Tibial artery (tissue), 4 donors: ENCODE measurements at regions not wholly inside any gene's neighbourhood (a gene's known extent, or its start where the extent isn't known, plus 50 kb on each side); places are given as distances from the start of the nearest gene placed in this dataset.
A peak's percentile ranks its signal among the peaks of the same experiment; 100 is the strongest.

Experiments
- DNase-seq, 2 donors: peaks; one replicate each; pipeline ENCODE4 v3.0.0-alpha.2; 2019
- H3K27ac ChIP-seq, 2 donors: fragments of 200-600 bp; sonication (generic) in 1 of 2; 1 replicate in 1 of 2; 2 replicates in 1 of 2; pipeline ENCODE4 v1.5.1; 2018 to 2019; ENCODE audit warnings: mild to moderate bottlenecking in 1 of 2
- H3K27me3 ChIP-seq, 2 donors: fragments of 200-600 bp; sonication (generic) in 1 of 2; one replicate each; pipeline versions ENCODE4 v1.5.1 to v1.6.0; 2016 to 2019
- H3K36me3 ChIP-seq, 3 donors: fragments of 200-600 bp; sonication (generic) in 2 of 3; one replicate each; pipeline ENCODE4 v1.5.1; 2016 to 2019; ENCODE audit warnings: mild to moderate bottlenecking in 2 of 3
- H3K4me1 ChIP-seq, 4 donors: fragments of 200-600 bp; sonication (generic) in 2 of 4; 1 replicate in 3 of 4; 2 replicates in 1 of 4; pipeline ENCODE4 v1.5.1; 2016 to 2019
- H3K4me3 ChIP-seq, 2 donors: fragments of 200-600 bp; sonication (generic) in 1 of 2; 1 replicate in 1 of 2; 2 replicates in 1 of 2; pipeline ENCODE4 v1.5.1; 2018 to 2019; ENCODE audit warnings: mild to moderate bottlenecking in 2 of 2
- H3K9me3 ChIP-seq, 3 donors: fragments of 200-600 bp; sonication (generic) in 1 of 3; one replicate each; pipeline ENCODE4 v1.5.1; 2016 to 2019
- intact Hi-C: fragments of 100-400 bp; cut with DNase I; formaldehyde crosslinking; loops from one replicate; pipeline ENCODE4 v1.15.0; 2023; ENCODE audit warnings: low total_unique reads
- TF ChIP-seq, protein P1 (sequence below), 2 experiments: fragments of 200-600 bp in 1 of 2; fragments of 450-650 bp in 1 of 2; IDR thresholded peaks; one replicate each; pipeline ENCODE4 v1.5.1; 2017 to 2019; ENCODE audit warnings: antibody characterized with exemption in 2 of 2, mild to moderate bottlenecking in 1 of 2, moderate library complexity in 1 of 2

GRCh38 chr6:139613496-139613895 lies 239.0 kb upstream of the CITED2 start:
- TF ChIP-seq, protein P1, sequence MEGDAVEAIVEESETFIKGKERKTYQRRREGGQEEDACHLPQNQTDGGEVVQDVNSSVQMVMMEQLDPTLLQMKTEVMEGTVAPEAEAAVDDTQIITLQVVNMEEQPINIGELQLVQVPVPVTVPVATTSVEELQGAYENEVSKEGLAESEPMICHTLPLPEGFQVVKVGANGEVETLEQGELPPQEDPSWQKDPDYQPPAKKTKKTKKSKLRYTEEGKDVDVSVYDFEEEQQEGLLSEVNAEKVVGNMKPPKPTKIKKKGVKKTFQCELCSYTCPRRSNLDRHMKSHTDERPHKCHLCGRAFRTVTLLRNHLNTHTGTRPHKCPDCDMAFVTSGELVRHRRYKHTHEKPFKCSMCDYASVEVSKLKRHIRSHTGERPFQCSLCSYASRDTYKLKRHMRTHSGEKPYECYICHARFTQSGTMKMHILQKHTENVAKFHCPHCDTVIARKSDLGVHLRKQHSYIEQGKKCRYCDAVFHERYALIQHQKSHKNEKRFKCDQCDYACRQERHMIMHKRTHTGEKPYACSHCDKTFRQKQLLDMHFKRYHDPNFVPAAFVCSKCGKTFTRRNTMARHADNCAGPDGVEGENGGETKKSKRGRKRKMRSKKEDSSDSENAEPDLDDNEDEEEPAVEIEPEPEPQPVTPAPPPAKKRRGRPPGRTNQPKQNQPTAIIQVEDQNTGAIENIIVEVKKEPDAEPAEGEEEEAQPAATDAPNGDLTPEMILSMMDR (IDR thresholded peaks at IDR 0.05) = no peak
- Histone ChIP-seq H3K36me3 (no peaks in the 10 kb centered on the region), H3K9me3 (no peaks in the 10 kb centered on the region), H3K4me1 (peaks cover 0 to 2% (median 1%) of the 10 kb centered on the region in 4 donors), H3K27ac (no peak overlapping the region), H3K27me3 (no peaks in the 10 kb centered on the region), H3K4me3 (no peak overlapping the region)
- intact Hi-C loops = no loop called here
- no peak for DNase-seq

DNA sequence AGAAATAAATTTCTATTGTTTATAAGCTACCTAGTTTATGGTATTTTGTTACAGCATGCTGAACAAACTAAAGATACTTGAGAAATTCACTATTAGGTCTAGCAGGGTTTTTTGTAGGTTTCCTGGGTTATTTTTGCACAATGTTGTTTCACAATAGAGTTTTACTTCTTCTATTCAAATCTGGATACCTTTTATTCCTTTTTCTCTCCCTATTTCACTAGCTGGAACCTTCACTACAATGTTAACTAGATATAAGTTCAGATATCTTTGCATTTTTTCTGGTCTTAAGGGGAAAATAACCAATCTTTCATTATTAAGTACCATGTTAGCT lies 237.7 kb upstream of the CITED2 start:
- peaks cover 0 to 16% (median 2%) of the 10 kb centered on the region in 4 donors for H3K4me1 ChIP-seq
- H3K9me3 ChIP-seq = no peaks in the 10 kb centered on the region
- no peaks in the 10 kb centered on the region for H3K27me3 ChIP-seq
- no peaks in the 10 kb centered on the region for H3K36me3 ChIP-seq
- no peak overlapping the region for H3K27ac ChIP-seq
- no peak for DNase-seq
- intact Hi-C loops = no loop called here
- TF ChIP-seq, protein P1 (IDR thresholded peaks at IDR 0.05) = no peak
- H3K4me3 ChIP-seq = no peak overlapping the region

DNA sequence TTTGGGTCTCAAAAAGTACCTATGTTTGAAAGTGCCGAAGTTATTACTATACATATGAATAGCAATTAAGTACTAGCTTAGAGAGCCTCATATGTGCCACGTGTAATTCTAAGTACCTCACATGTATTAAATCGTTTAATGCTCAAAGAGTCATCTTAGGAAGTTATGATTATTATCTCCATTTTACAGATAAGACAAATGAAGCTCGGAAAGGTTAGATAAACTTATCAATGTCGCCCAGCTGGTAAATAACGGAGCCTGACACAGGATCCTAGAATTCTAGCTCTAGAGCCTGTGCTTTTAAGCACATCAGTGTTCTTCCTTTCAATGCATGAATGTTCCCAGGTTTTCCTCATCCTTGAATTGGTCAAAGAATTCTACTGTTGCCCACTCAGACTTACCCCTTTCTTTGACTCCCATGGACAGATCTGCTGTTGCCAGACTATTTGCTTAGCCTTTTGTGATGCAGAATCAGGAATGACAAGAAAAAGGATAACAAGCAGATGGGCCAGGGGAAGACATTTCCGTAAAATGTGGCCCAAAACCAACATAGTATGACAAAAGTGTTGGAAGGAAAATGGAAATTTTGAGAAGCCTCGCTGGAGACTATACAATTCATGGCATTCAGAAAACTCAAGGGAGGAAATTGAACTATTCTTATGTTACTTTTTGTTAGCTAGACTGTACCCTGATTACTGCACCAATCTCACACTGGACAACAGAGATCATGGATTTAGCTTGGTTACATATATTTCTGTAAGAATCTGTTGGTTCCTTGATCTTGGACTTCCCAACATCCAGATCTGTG lies 237.1 kb upstream of the CITED2 start:
- TF ChIP-seq, protein P1 (IDR thresholded peaks at IDR 0.05) = no peak
- Histone ChIP-seq H3K36me3 (no peaks in the 10 kb centered on the region), H3K9me3 (no peaks in the 10 kb centered on the region), H3K27ac (no peak overlapping the region), H3K27me3 (no peaks in the 10 kb centered on the region), H3K4me1 (peaks cover 0 to 17% (median 2%) of the 10 kb centered on the region in 4 donors), H3K4me3 (no peak overlapping the region)
- DNase-seq = no peak
- intact Hi-C loops = no loop called here

GRCh38 chr6:139608466-139609261 lies 234.2 kb upstream of the CITED2 start:
- Histone ChIP-seq H3K36me3 (no peaks in the 10 kb centered on the region), H3K27me3 (no peaks in the 10 kb centered on the region), H3K4me3 (no peak overlapping the region), H3K4me1 (peaks cover 0 to 17% (median 5%) of the 10 kb centered on the region in 4 donors), H3K27ac (no peak overlapping the region), H3K9me3 (no peaks in the 10 kb centered on the region)
- intact Hi-C loops = no loop called here
- no peak for DNase-seq
- TF ChIP-seq, protein P1 (IDR thresholded peaks at IDR 0.05) = no peak

- H3K4me1 ChIP-seq = peaks cover 0 to 17% (median 5%) of the 10 kb centered on the region in 4 donors
- H3K9me3 ChIP-seq = no peaks in the 10 kb centered on the region
- H3K36me3 ChIP-seq = no peaks in the 10 kb centered on the region
- intact Hi-C loops = no loop called here
- H3K4me3 ChIP-seq = no peak overlapping the region
- no peaks in the 10 kb centered on the region for H3K27me3 ChIP-seq
- H3K27ac ChIP-seq = no peak overlapping the region
- DNase-seq = peak; percentile 34 to 65
- TF ChIP-seq, protein P1 (IDR thresholded peaks at IDR 0.05) = no peak
Observed at GRCh38 chr6:139605350-139605749, 230.9 kb upstream of the CITED2 start.
